Activated naive CD4-positive, alpha-beta T cell treated with anti-CD3 and anti-CD28 coated beads, Interleukin-2, amount 50 U/mL, for 72 hours (primary cell): ENCODE measurements at regions not wholly inside any gene's neighbourhood (a gene's known extent, or its start where the extent isn't known, plus 50 kb on each side); places are given as distances from the start of the nearest gene placed in this dataset.

Experiments
- ATAC-seq, 2 donors: fragments of 150-1000 bp; cut with Tn5 transposase; 2 replicates each; pipeline ENCODE4 v1.10.0; 2021; ENCODE audit warnings: mild to moderate bottlenecking in 2 of 2, moderate library complexity in 2 of 2
- DNase-seq, 2 donors: peaks; one replicate each; pipeline ENCODE4 v3.0.0; 2021 to 2022; ENCODE audit warnings: low spot score in 2 of 2
- H3K27ac Mint-ChIP-seq, 2 donors: one replicate each; pipeline ENCODE4 v1.8.0; 2022; ENCODE audit warnings: mild to moderate bottlenecking in 2 of 2, mixed read lengths in 2 of 2
- H3K36me3 Mint-ChIP-seq, 2 donors: one replicate each; pipeline ENCODE4 v1.8.0; 2022; ENCODE audit warnings: mixed read lengths in 2 of 2
- H3K9me3 Mint-ChIP-seq, 2 donors: one replicate each; pipeline ENCODE4 v1.8.0; 2022; ENCODE audit warnings: mixed read lengths in 2 of 2

DNA sequence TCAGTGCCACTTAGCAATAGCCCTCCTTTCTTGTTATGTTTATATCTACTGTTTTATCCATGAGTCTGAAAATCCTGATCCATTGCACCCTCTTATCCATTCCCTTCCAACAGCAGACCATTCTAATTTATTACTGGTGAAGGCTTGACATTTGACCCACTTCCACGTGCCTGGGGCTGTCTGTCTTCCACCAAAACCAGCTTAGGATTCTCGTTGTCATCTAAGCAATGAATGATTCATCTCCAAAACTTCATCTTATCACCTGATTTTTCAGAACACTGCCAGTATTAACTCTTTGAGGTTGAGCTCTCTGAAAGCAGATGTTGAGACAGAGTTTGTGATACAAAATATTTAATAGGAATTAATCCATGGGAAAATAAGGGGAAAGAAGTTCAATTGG lies 277.8 kb upstream of the FBXL7 start:
- DNase-seq = no peak
- ATAC-seq = no peak
- Mint-ChIP-seq H3K27ac (no peak overlapping the region), H3K36me3 (no peaks in the 10 kb centered on the region), H3K9me3 (peaks cover 6 to 9% of the 10 kb centered on the region in 2 donors)

- Mint-ChIP-seq H3K36me3 (no peaks in the 10 kb centered on the region), H3K9me3 (peaks cover 14 to 16% of the 10 kb centered on the region in 2 donors), H3K27ac (no peak overlapping the region)
- no peak for ATAC-seq
- DNase-seq = no peak
Measured at GRCh38 chr5:15220642-15221173, 279.3 kb upstream of the FBXL7 start.

GRCh38 chr5:15215056-15215455 lies 284.9 kb upstream of the FBXL7 start:
- ATAC-seq (no peak), DNase-seq (no peak)
- H3K27ac Mint-ChIP-seq = no peak overlapping the region
- no peaks in the 10 kb centered on the region for H3K36me3 Mint-ChIP-seq
- peaks cover 11 to 12% of the 10 kb centered on the region in 2 donors for H3K9me3 Mint-ChIP-seq

- Mint-ChIP-seq H3K36me3 (peaks cover 0 to 1% of the 10 kb centered on the region in 2 donors), H3K9me3 (peaks cover 11 to 13% of the 10 kb centered on the region in 2 donors), H3K27ac (no peak overlapping the region)
- ATAC-seq (no peak), DNase-seq (no peak)
Measured at GRCh38 chr5:15214010-15214409, 286.0 kb upstream of the FBXL7 start.

- no peak overlapping the region for H3K27ac Mint-ChIP-seq
- H3K36me3 Mint-ChIP-seq = peaks cover 0 to 4% of the 10 kb centered on the region in 2 donors
- ATAC-seq (no peak), DNase-seq (no peak)
- H3K9me3 Mint-ChIP-seq = peaks cover 20 to 23% of the 10 kb centered on the region in 2 donors
Measured at GRCh38 chr5:15209053-15209762, 290.8 kb upstream of the FBXL7 start.

DNA sequence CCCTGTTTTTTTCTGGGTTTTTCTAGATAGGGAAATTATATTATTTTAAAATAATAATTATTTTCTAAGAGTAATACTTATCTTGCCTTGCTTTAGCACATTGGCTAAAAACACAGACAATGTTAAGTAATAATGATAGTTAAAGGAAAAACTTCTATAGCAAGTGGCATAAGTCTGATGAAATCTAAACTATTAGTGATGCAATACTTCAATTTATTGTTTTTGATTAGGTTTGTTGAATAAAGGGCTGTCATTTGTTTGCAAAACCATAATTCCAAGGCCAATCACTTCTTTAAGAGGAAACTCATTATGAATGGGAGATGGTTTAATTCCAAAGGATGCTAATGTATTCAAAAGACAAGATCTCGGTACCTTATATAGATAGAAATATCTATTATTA lies 293.8 kb upstream of the FBXL7 start:
- Mint-ChIP-seq H3K36me3 (peaks cover 0 to 9% of the 10 kb centered on the region in 2 donors), H3K27ac (no peak overlapping the region), H3K9me3 (peaks cover 34 to 36% of the 10 kb centered on the region in 2 donors)
- ATAC-seq = no peak
- DNase-seq = no peak

GRCh38 chr5:15203376-15203775 lies 296.6 kb upstream of the FBXL7 start:
- Mint-ChIP-seq H3K36me3 (peaks cover 0 to 5% of the 10 kb centered on the region in 2 donors), H3K9me3 (peaks cover 26 to 36% of the 10 kb centered on the region in 2 donors), H3K27ac (no peak overlapping the region)
- ATAC-seq (no peak), DNase-seq (no peak)

DNA sequence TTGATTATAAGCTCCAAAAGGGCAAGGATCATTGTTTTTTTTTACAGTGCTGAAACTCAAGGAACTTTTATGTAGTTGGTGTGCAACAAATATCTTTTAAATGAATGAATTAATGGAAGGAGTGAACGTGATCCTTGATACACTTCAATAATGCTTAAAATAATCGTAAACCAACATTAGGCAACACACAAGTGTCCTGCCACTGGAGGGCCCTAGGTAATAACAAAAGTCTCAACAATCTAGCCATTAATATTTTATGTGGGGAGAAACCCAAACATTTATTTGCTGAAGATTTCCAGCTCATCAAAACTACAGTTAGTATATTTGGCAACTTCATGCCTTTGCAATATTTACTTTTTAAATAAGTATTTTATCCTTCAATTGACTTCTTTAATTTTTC lies 309.0 kb upstream of the FBXL7 start:
- Mint-ChIP-seq H3K9me3 (peaks cover 25 to 29% of the 10 kb centered on the region in 2 donors), H3K36me3 (peaks cover 0 to 9% of the 10 kb centered on the region in 2 donors), H3K27ac (no peak overlapping the region)
- ATAC-seq (no peak), DNase-seq (no peak)

DNA sequence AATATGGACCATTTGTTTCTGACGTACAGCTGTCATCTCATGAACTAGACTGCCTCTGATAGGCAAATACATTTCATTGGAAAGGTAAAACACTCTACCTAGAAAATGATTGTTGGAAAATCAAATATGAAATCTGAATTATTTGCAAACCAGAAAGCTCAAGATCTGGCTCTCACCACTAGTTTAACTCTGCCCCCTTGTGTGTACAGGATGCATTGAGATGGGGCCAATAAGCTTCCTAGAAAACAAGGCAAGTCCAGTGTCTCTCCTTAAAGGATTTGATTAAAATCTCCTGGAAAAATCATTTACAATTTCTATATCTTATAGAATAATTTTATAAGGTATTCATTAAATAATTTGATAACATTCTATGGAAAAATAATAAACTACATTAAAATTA lies 311.9 kb upstream of the ANKH start:
- Mint-ChIP-seq H3K9me3 (peaks cover 13 to 19% of the 10 kb centered on the region in 2 donors), H3K27ac (no peak overlapping the region), H3K36me3 (peaks cover 0 to 6% of the 10 kb centered on the region in 2 donors)
- DNase-seq (no peak), ATAC-seq (no peak)

GRCh38 chr5:15170173-15170572 lies 298.6 kb upstream of the ANKH start:
- DNase-seq (no peak), ATAC-seq (no peak)
- peaks cover 33 to 34% of the 10 kb centered on the region in 2 donors for H3K9me3 Mint-ChIP-seq
- H3K27ac Mint-ChIP-seq = no peak overlapping the region
- H3K36me3 Mint-ChIP-seq = no peaks in the 10 kb centered on the region

DNA sequence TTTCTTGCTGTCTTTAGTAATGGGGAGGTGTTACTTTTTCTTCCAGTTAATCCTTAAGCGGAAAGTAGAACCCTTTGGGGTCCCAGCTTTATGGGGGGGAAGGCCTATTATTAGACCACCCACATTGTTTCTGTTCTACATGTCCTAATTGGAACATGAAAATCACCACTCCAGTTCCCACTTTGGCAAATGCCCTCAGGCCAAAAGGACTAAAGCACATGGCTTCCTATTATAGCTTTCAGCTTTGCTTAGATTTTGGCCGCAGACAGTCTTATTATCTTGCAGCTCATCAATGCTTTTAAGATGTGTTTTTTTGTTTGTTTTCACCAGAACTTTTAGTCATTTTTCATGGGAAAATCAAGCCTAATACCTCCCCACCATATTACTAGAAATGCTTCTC lies 296.8 kb upstream of the ANKH start:
- ATAC-seq = no peak
- H3K36me3 Mint-ChIP-seq = no peaks in the 10 kb centered on the region
- DNase-seq = no peak
- H3K27ac Mint-ChIP-seq = no peak overlapping the region
- peaks cover 30 to 37% of the 10 kb centered on the region in 2 donors for H3K9me3 Mint-ChIP-seq

GRCh38 chr5:15160091-15160490 lies 288.5 kb upstream of the ANKH start:
- DNase-seq = no peak
- ATAC-seq = no peak
- no peak overlapping the region for H3K27ac Mint-ChIP-seq
- H3K9me3 Mint-ChIP-seq = peaks cover 22 to 29% of the 10 kb centered on the region in 2 donors
- H3K36me3 Mint-ChIP-seq = peaks cover 5 to 9% of the 10 kb centered on the region in 2 donors

- Mint-ChIP-seq H3K36me3 (peaks cover 8 to 13% of the 10 kb centered on the region in 2 donors), H3K9me3 (peaks cover 26 to 27% of the 10 kb centered on the region in 2 donors), H3K27ac (no peak overlapping the region)
- no peak for ATAC-seq
- no peak for DNase-seq
Measured at GRCh38 chr5:15159606-15160005, 288.0 kb upstream of the ANKH start.

DNA sequence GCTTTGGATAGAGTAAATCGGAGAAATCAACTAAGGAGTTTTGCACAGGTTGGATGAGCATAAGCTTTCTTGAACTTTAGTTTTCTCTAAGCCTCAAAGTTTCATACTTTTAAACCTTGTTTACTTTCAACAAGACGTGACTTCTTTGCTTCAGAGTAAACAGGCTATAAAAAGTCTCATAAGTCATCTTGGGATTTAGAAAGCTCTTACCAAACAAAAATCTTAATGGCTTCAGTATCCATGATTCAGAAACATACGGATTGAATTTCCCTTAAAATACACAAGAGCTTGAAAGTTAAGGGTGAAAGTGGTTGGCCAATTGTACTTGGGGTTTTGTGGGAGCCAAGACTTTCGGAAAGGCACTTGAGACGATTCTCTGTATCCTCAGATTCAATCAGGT lies 270.9 kb upstream of the ANKH start:
- H3K9me3 Mint-ChIP-seq = peaks cover 6 to 7% of the 10 kb centered on the region in 2 donors
- DNase-seq = no peak
- H3K27ac Mint-ChIP-seq = no peak overlapping the region
- ATAC-seq = no peak
- H3K36me3 Mint-ChIP-seq = peaks cover 0 to 5% of the 10 kb centered on the region in 2 donors

DNA sequence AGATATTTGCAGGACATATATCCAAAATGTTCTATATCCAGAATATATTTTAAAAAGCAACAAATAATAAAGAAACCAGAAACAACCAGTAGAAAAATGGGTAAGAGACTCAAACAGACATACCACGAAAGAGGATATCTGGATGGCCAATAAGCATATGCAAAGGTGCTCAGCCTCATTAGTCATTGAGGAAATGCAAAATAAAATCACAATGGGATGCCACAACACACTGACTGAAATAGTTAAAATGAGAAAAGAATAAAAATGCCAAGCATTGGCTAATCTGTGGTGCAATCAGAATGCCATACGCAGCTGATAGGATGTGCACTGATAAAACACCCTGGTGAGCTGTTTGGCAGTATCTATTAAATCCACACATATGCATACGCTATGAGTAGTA lies 265.8 kb upstream of the ANKH start:
- Mint-ChIP-seq H3K27ac (no peak overlapping the region), H3K9me3 (peaks cover 3 to 7% of the 10 kb centered on the region in 2 donors), H3K36me3 (peaks cover 0 to 5% of the 10 kb centered on the region in 2 donors)
- DNase-seq (no peak), ATAC-seq (no peak)

GRCh38 chr5:15135661-15136060 lies 264.1 kb upstream of the ANKH start:
- DNase-seq (no peak), ATAC-seq (no peak)
- H3K27ac Mint-ChIP-seq = no peak overlapping the region
- H3K36me3 Mint-ChIP-seq = peaks cover 0 to 10% of the 10 kb centered on the region in 2 donors
- H3K9me3 Mint-ChIP-seq = peaks cover 3 to 7% of the 10 kb centered on the region in 2 donors

GRCh38 chr5:15133456-15133965 lies 261.9 kb upstream of the ANKH start:
- Mint-ChIP-seq H3K9me3 (peaks cover 9 to 11% of the 10 kb centered on the region in 2 donors), H3K27ac (no peak overlapping the region), H3K36me3 (peaks cover 0 to 11% of the 10 kb centered on the region in 2 donors)
- ATAC-seq (no peak), DNase-seq (no peak)
